GM10248 (cell line): ENCODE measurements at regions not wholly inside any gene's neighbourhood (a gene's known extent, or its start where the extent isn't known, plus 50 kb on each side); places are given as distances from the start of the nearest gene placed in this dataset.

Source experiments
- CTCF ChIA-PET: fragments of 300-600 bp; sonication (Branson Sonifier 250); formaldehyde crosslinking; extraction: SDS; loops from one replicate; lab custom pipeline; 2021; ENCODE audit warnings: antibody characterized with exemption; lab: Yijun Ruan, JAX
- POLR2A ChIA-PET: fragments of 350-650 bp; sonication (Branson Sonifier 250); formaldehyde crosslinking; extraction: SDS; loops from one replicate; lab custom pipeline; 2020; ENCODE audit warnings: antibody characterized with exemption; lab: Yijun Ruan, JAX
- DNase-seq: peaks from one replicate; pipeline ENCODE4 v3.0.0; 2012; ENCODE audit errors: extremely low spot score
- CTCF ChIP-seq: IDR thresholded peaks from 2 replicates; pipeline ENCODE4 v1.5.1; 2012; ENCODE audit warnings: mild to moderate bottlenecking, low read depth; ENCODE audit errors: extremely low read depth, missing control alignments, control extremely low read depth

DNA sequence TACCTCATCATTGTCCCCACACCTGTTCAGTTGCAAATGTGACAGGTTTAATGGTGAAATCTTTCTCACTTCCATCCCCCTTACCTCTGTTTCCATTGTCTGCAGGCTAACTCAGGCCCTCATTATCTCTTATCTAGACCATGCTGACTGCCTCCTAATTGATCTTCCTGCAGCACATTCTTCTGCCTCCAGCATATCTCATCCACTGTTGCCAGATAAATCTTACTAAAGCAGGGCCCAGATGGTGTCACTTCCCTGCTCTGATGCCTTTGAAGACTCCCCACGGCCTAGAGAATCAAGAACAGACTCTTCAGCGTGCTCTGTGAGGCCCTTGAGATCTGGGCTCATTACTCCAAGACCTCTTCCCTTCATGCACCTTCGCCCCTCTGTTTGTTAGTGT, 230.1 kb downstream of the DUSP10 start:
- no peak for TF ChIP-seq CTCF
- POLR2A ChIA-PET = no interaction called here
- CTCF ChIA-PET = no interaction called here
- no peak for DNase-seq

DNA sequence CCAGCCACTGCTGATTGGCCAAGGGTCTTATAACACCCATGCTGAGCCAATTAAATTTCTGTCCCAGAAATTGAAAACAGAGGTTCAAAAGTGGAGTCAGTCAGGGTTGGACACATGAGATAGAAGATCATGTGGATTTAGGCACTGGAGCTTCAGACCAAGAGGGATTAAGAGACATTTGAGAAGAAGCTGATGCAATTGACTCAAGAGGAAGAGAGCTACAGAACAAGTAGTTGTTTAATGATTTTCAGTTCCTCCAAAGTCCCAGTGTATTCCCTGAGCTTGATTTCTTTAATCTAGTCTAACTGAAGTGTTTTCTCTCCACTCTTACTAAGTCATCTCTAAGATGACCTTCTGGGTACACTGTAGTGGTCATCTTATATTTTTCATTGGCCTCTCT, 227.1 kb downstream of the DUSP10 start:
- POLR2A ChIA-PET = no interaction called here
- DNase-seq = no peak
- TF ChIP-seq CTCF = no peak
- CTCF ChIA-PET = interaction anchor here (1.4 to 2.1 kb wide), 2 partner anchors 9 to 12 kb away, joined by 3 to 8 read pairs; no protein-coding TSS in a partner anchor

DNA sequence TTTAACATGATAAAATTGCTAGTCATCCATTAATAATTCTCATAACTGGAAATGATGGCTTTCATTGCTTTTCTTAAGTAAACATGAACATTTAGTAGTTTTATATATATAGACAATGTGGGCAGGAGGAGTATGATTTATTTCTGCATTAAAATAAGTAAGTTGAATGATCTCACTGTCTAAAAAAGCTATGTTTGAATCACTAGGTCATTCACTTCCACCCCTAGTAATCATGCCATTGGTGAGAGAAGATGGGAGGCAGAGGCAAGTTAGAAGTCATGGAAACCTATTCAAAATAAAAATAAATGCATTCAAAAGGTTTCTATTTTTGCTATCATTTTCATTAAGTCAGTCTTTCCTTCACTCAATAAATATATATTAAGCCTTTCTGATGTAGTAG, 226.4 kb downstream of the DUSP10 start:
- CTCF ChIA-PET = interaction anchor here (1.4 to 2.1 kb wide), 2 partner anchors 10 to 12 kb away, joined by 3 to 8 read pairs; no protein-coding TSS in a partner anchor

DNA sequence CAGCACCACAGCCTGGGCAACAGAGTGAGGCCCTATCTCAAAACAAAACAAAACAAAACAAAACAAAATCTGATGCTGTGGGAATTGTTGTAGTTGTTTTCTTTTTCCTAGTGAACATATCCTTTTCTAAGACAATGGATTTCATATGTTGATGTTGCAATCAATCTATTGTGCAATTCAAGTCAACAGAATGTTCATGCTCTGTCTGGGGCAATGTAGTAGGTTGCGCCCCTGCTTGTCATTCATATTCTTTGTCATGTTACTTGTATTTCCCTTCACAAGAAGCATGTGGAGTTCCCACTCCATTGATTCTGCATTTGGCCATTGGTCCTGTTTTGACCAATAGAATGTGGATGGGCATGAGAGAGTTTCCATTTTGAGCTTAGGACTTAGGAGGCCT, 223.9 kb downstream of the DUSP10 start:
- no peak for TF ChIP-seq CTCF
- ChIA-PET CTCF (interaction anchor here (1.7 kb wide), 1 partner anchor 10 kb away, joined by 4 read pairs; no protein-coding TSS in a partner anchor), POLR2A (no interaction called here)
- no peak for DNase-seq

More for the DNA sequence above, 226.4 kb downstream of the DUSP10 start:
- POLR2A ChIA-PET = no interaction called here
- TF ChIP-seq CTCF = no peak
- DNase-seq = no peak

- CTCF ChIA-PET = interaction anchor here (2.3 kb wide), 1 partner anchor 84 kb away, joined by 5 read pairs; no protein-coding TSS in a partner anchor
- DNase-seq = no peak
- POLR2A ChIA-PET = no interaction called here
- TF ChIP-seq CTCF = no peak
Measured at GRCh38 chr1:221520250-221520649, 221.6 kb downstream of the DUSP10 start.

DNA sequence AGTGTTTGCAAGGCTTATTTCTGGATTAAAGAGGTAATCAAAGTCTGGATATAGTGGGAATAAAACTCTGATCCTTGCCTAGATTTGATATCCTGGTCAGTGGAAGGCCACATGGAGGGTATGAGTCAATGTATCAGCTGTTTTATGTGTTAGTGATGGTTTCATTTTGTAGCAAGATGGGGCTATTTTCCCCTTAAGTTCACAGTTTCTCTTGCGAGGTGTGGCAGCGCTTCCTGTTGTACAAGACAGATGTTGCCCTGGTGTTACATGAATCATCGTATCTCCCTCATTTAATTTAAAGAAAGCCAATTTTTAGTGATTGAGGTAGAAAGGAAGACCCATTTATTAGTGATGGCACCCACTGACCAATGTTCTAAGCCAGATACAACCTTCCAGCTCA, 220.2 kb downstream of the DUSP10 start:
- CTCF ChIA-PET = interaction anchor here (2.3 kb wide), 1 partner anchor 86 kb away, joined by 5 read pairs; no protein-coding TSS in a partner anchor

More for the DNA sequence above, 220.2 kb downstream of the DUSP10 start:
- TF ChIP-seq CTCF = no peak
- POLR2A ChIA-PET = no interaction called here
- DNase-seq = no peak
